HCT116 (cell line): ENCODE measurements at regions not wholly inside any gene's neighbourhood (a gene's known extent, or its start where the extent isn't known, plus 50 kb on each side); places are given as distances from the start of the nearest gene placed in this dataset.

Source experiments
- ATAC-seq: fragments of 200-7000 bp; cut with Tn5 transposase; 2 replicates; pipeline ENCODE4 v1.9.1; 2020; ENCODE audit warnings: mild to moderate bottlenecking, moderate library complexity
- BruUV-seq: library from RNA; stranded (reverse); fragments of 400-500 nt; replicated peaks from 2 replicates; lab custom pipeline; 2021; lab: Mats Ljungman, UMichigan
- CTCF ChIA-PET: fragments of 300-600 bp; sonication (Branson Sonifier 250); formaldehyde crosslinking; loops from one replicate; lab custom pipeline; 2021; ENCODE audit warnings: antibody characterized with exemption; lab: Charles Lee
- POLR2A ChIA-PET: fragments of 300-600, 350-600 bp; sonication (Branson Sonifier 250); formaldehyde crosslinking; loops from one replicate; lab custom pipeline; 2021; ENCODE audit warnings: antibody characterized with exemption; lab: Charles Lee
- RAD21 ChIA-PET, 2 experiments: fragments of 300-600 bp; sonication (Branson Sonifier 250); formaldehyde crosslinking; loops; one replicate each; lab custom pipeline; 2023; ENCODE audit warnings: low total read pairs in 2 of 2; ENCODE audit not compliant: uncharacterized antibody in 2 of 2, unreplicated experiment in 2 of 2, low non-redundant PET in 1 of 2; lab: Charles Lee
- DNase-seq: peaks from one replicate; pipeline ENCODE4 v3.0.0-alpha.2; 2010; ENCODE audit warnings: low read depth, low spot score
- H2AFZ ChIP-seq: fragments of 200-600 bp; shearing (Covaris generic), sonication (generic); 2 replicates; pipeline ENCODE4 v1.6.1; 2017; ENCODE audit warnings: low read depth, mixed run types, mixed read lengths, antibody characterized with exemption, low read length; ENCODE audit not compliant: poor library complexity, severe bottlenecking
- H3K27ac ChIP-seq: 2 replicates; pipeline ENCODE4 v1.5.1; 2012; ENCODE audit warnings: low read depth, low read length
- H3K27me3 ChIP-seq: fragments of 200-600 bp; sonication (generic); 2 replicates; pipeline ENCODE4 v1.6.1; 2016; ENCODE audit warnings: mixed run types, low read length, mixed read lengths; ENCODE audit not compliant: insufficient read depth
- H3K36me3 ChIP-seq, 2 experiments: fragments of 200-500 bp in 1 of 2; fragments of 200-600 bp in 1 of 2; sonication (Bioruptor generic) in 1 of 2; sonication (generic) in 1 of 2; 2 replicates each; pipeline versions ENCODE4 v1.5.1 to v1.6.1; 2014 to 2016; ENCODE audit warnings: low read length in 2 of 2, inconsistent platforms in 1 of 2, mixed read lengths in 1 of 2, mixed run types in 1 of 2; ENCODE audit not compliant: insufficient read depth in 2 of 2, control insufficient read depth in 1 of 2
- H3K4me1 ChIP-seq, 2 experiments: fragments of 200-600 bp in 1 of 2; sonication (generic) in 1 of 2; 2 replicates each; pipeline versions ENCODE4 v1.5.1 to v1.6.1; 2012 to 2017; ENCODE audit warnings: low read length in 2 of 2, inconsistent platforms in 1 of 2, mild to moderate bottlenecking in 1 of 2, mixed read lengths in 1 of 2, mixed run types in 1 of 2, moderate library complexity in 1 of 2; ENCODE audit not compliant: insufficient read depth in 2 of 2, control insufficient read depth in 1 of 2
- H3K4me2 ChIP-seq: fragments of 200-600 bp; sonication (generic); 2 replicates; pipeline ENCODE4 v1.6.1; 2017; ENCODE audit warnings: mixed run types, low read length, mixed read lengths
- H3K4me3 ChIP-seq, 2 experiments: fragments of 200-600 bp in 1 of 2; sonication (generic) in 1 of 2; replicated peaks in 1 of 2; 2 replicates each; pipeline ENCODE4 v1.5.1; 2011 to 2016; ENCODE audit warnings: low read length in 2 of 2, control low read depth in 1 of 2, low read depth in 1 of 2, mild to moderate bottlenecking in 1 of 2, mixed read lengths in 1 of 2, mixed run types in 1 of 2
- H3K79me2 ChIP-seq: fragments of 200-600 bp; sonication (generic); 2 replicates; pipeline ENCODE4 v1.6.1; 2017; ENCODE audit warnings: mild to moderate bottlenecking, mixed run types, low read length, moderate library complexity, mixed read lengths; ENCODE audit not compliant: insufficient read depth
- H3K9ac ChIP-seq: fragments of 200-600 bp; sonication (generic); 2 replicates; pipeline ENCODE4 v1.6.1; 2016; ENCODE audit warnings: low read length, mixed read lengths
- H3K9me2 ChIP-seq: fragments of 200-600 bp; sonication (generic), shearing (Covaris generic); 2 replicates; pipeline ENCODE4 v1.6.1; 2017; ENCODE audit warnings: mixed run types, mild to moderate bottlenecking, moderate library complexity; ENCODE audit not compliant: insufficient read depth
- H3K9me3 ChIP-seq, 2 experiments: fragments of 200-500 bp in 1 of 2; fragments of 200-600 bp in 1 of 2; sonication (Bioruptor generic) in 1 of 2; sonication (generic) in 1 of 2; 2 replicates each; pipeline ENCODE4 v1.6.1; 2014 to 2017; ENCODE audit warnings: low read length in 2 of 2, mixed read lengths in 2 of 2, inconsistent platforms in 1 of 2, low read depth in 1 of 2, mild to moderate bottlenecking in 1 of 2, mixed run types in 1 of 2, moderate library complexity in 1 of 2; ENCODE audit not compliant: control insufficient read depth in 1 of 2, insufficient read depth in 1 of 2
- H4K20me1 ChIP-seq: fragments of 200-600 bp; sonication (generic), shearing (Covaris generic); 2 replicates; pipeline ENCODE4 v1.6.1; 2017; ENCODE audit warnings: mixed run types, mild to moderate bottlenecking, moderate library complexity; ENCODE audit not compliant: insufficient read depth
- ATF3 ChIP-seq: IDR thresholded peaks from 2 replicates; pipeline ENCODE4 v1.6.1; 2012
- CBX3 ChIP-seq: IDR thresholded peaks from 2 replicates; pipeline ENCODE4 v1.6.1; 2012; ENCODE audit warnings: low read depth
- CTCF ChIP-seq, 3 experiments: fragments of 200-600 bp in 1 of 3; sonication (generic) in 1 of 3; IDR thresholded peaks in 2 of 3; conservative IDR thresholded peaks in 1 of 3; 2 replicates each; pipeline ENCODE4 v1.5.1; 2012 to 2017; ENCODE audit warnings: low read depth in 2 of 3, low read length in 2 of 3, antibody characterized with exemption in 1 of 3, borderline replicate concordance in 1 of 3, control low read depth in 1 of 3, mild to moderate bottlenecking in 1 of 3, mixed read lengths in 1 of 3, mixed run types in 1 of 3, moderate library complexity in 1 of 3; ENCODE audit not compliant: insufficient read depth in 1 of 3
- EGR1 ChIP-seq: IDR thresholded peaks from 2 replicates; pipeline ENCODE4 v1.6.1; 2012; ENCODE audit warnings: low read depth
- EZH2 ChIP-seq: fragments of 200-600 bp; sonication (generic); IDR thresholded peaks from 2 replicates; pipeline ENCODE4 v1.6.1; 2017; ENCODE audit warnings: antibody characterized with exemption, mixed run types
- EZH2phosphoT487 ChIP-seq: fragments of 200-600 bp; IDR thresholded peaks from 2 replicates; pipeline ENCODE4 v1.6.1; 2018; ENCODE audit warnings: antibody characterized with exemption, borderline replicate concordance
- MAX ChIP-seq: IDR thresholded peaks from 2 replicates; pipeline ENCODE4 v1.6.1; 2012
- POLR2AphosphoS5 ChIP-seq: IDR thresholded peaks from 2 replicates; pipeline ENCODE4 v1.6.1; 2011; ENCODE audit warnings: mild to moderate bottlenecking, low read depth, low read length, moderate library complexity
- RAD21 ChIP-seq: IDR thresholded peaks from 2 replicates; pipeline ENCODE4 v1.6.1; 2012; ENCODE audit warnings: low read depth, mild to moderate bottlenecking
- REST ChIP-seq: IDR thresholded peaks from 2 replicates; pipeline ENCODE4 v1.6.1; 2012; ENCODE audit warnings: low read depth
- SP1 ChIP-seq: IDR thresholded peaks from 2 replicates; pipeline ENCODE4 v1.6.1; 2012; ENCODE audit warnings: low read depth
- SRF ChIP-seq: IDR thresholded peaks from 2 replicates; pipeline ENCODE4 v1.6.1; 2012; ENCODE audit warnings: low read depth
- TCF7L2 ChIP-seq: IDR thresholded peaks from 2 replicates; pipeline ENCODE4 v1.7.0; 2011; ENCODE audit warnings: borderline replicate concordance, inconsistent platforms; ENCODE audit not compliant: insufficient read depth, insufficient read length; ENCODE audit errors: extremely low read depth
- YY1 ChIP-seq: IDR thresholded peaks from 2 replicates; pipeline ENCODE4 v1.6.1; 2011; ENCODE audit warnings: low read length, low read depth, moderate library complexity, mild to moderate bottlenecking; ENCODE audit not compliant: insufficient replicate concordance; ENCODE audit errors: extremely low read depth
- ZFX ChIP-seq: fragments of 450-650 bp; IDR thresholded peaks from 2 replicates; pipeline ENCODE4 v1.6.1; 2017
- ZNF274 ChIP-seq: fragments of 200-500 bp; sonication (Bioruptor generic); IDR thresholded peaks from 2 replicates; pipeline ENCODE4 v1.6.1; 2014; ENCODE audit warnings: mild to moderate bottlenecking, low read depth, low read length, inconsistent platforms
- intact Hi-C: fragments of 100-400 bp; cut with micrococcal nuclease; formaldehyde crosslinking; loops from 2 replicates; pipeline ENCODE4 v1.10.0; 2022

- Histone ChIP-seq H3K4me3 (no peak overlapping the region), H3K27ac (no peak overlapping the region), H3K4me2 (no peak overlapping the region), H3K4me1 (no peaks in the 10 kb centered on the region), H4K20me1 (no peaks in the 10 kb centered on the region), H3K9me2 (no peaks in the 10 kb centered on the region), H3K9ac (no peak overlapping the region), H3K79me2 (no peaks in the 10 kb centered on the region; the same call in 1 of the 2 replicates), H2AFZ (no peak overlapping the region), H3K9me3 (no peaks in the 10 kb centered on the region), H3K27me3 (no peaks in the 10 kb centered on the region), H3K36me3 (peaks cover 28 to 44% of the 10 kb centered on the region in 2 experiments)
- ATAC-seq, result no peak
- ChIA-PET POLR2A (no interaction called here), RAD21 (interaction anchor here in 1 of 2 experiments (1.4 kb wide), 1 partner anchor 161 kb away, joined by 4 read pairs; no protein-coding TSS in a partner anchor), CTCF (interaction anchor here (1.2 kb wide), 1 partner anchor 63 kb away, joined by 4 read pairs; no protein-coding TSS in a partner anchor)
- no peak for DNase-seq
- intact Hi-C loops, result loop anchor here (10.0 kb wide), 1 partner anchor 238 kb away; no protein-coding TSS in a partner anchor
- TF ChIP-seq EGR1 (no peak), ZNF274 (no peak), RAD21 (no peak), POLR2AphosphoS5 (no peak), SP1 (no peak), YY1 (no peak), ATF3 (no peak), MAX (no peak), CTCF (IDR thresholded peaks at IDR 0.05 in 2 of 3, conservative IDR thresholded peaks at IDR 0.05 in 1 of 3; ENCODE audit: borderline replicate concordance in 1 of 3, insufficient read depth in 1 of 3, low read depth in 2 of 3, low read length in 2 of 3) (no peak), EZH2 (no peak), CBX3 (no peak), EZH2phosphoT487 (no peak), ZFX (no peak), REST (no peak), SRF (no peak), TCF7L2 (no peak)
- BruUV-seq, result no TSS peak
Observed at GRCh38 chr17:77492446-77493237, 351.9 kb downstream of the SEC14L1 start.
